GM12878 (cell line): ENCODE measurements at regions not wholly inside any gene's neighbourhood (a gene's known extent, or its start where the extent isn't known, plus 50 kb on each side); places are given as distances from the start of the nearest gene placed in this dataset.

Source experiments
- ATAC-seq: fragments of 200-7000 bp; cut with Tn5 transposase; 3 replicates; pipeline ENCODE4 v1.9.1; 2020; ENCODE audit warnings: mild to moderate bottlenecking, moderate library complexity
- BruUV-seq: library from RNA; stranded (reverse); fragments of 400-500 nt; replicated peaks from 2 replicates; lab custom pipeline; 2021; lab: Mats Ljungman, UMichigan
- CTCF ChIA-PET: fragments of 300-600 bp; sonication (Branson Sonifier 250); formaldehyde crosslinking; extraction: SDS; loops from one replicate; lab custom pipeline; 2021; ENCODE audit warnings: inconsistent platforms; lab: Yijun Ruan, JAX
- POLR2A ChIA-PET: fragments of 350-600 bp; formaldehyde crosslinking; extraction: SDS; loops from one replicate; lab custom pipeline; 2021; ENCODE audit warnings: inconsistent platforms; lab: Charles Lee
- RAD21 ChIA-PET: fragments of 300-600 bp; sonication (Branson Sonifier 250); formaldehyde crosslinking; loops from one replicate; lab custom pipeline; 2023; ENCODE audit warnings: antibody characterized with exemption; ENCODE audit not compliant: unreplicated experiment; lab: Charles Lee
- SMC1A ChIA-PET: fragments of 300-600 bp; sonication (Branson Sonifier 250); formaldehyde crosslinking; loops from one replicate; lab custom pipeline; 2023; ENCODE audit not compliant: unreplicated experiment, uncharacterized antibody; lab: Charles Lee
- DNase-seq: peaks from one replicate; pipeline ENCODE4 v3.0.0-alpha.2; 2011; ENCODE audit warnings: low read depth, low spot score
- FAIRE-seq: peaks from 3 replicates; lab custom pipeline; 2011; peaks lifted over from hg19 to GRCh38; lab: Jason Lieb, UNC
- H2AFZ ChIP-seq: 2 replicates; pipeline ENCODE4 v1.6.0; 2011; ENCODE audit warnings: low read depth, low read length, control low read depth; ENCODE audit not compliant: control insufficient read depth
- H3K27ac ChIP-seq: 2 replicates; pipeline ENCODE4 v1.5.1; 2011; ENCODE audit warnings: control low read depth; ENCODE audit not compliant: control insufficient read depth, insufficient read depth
- H3K27me3 ChIP-seq, 2 experiments: replicated peaks in 1 of 2; 2 replicates each; pipeline versions ENCODE4 v1.6.0 to v1.6.1; 2011; ENCODE audit warnings: low read length in 1 of 2; ENCODE audit not compliant: control insufficient read depth in 2 of 2, insufficient read depth in 2 of 2
- H3K36me3 ChIP-seq, 2 experiments: 2 replicates each; pipeline ENCODE4 v1.5.1; 2011; ENCODE audit warnings: low read length in 1 of 2; ENCODE audit not compliant: control insufficient read depth in 2 of 2, insufficient read depth in 2 of 2
- H3K4me1 ChIP-seq: 2 replicates; pipeline ENCODE4 v1.6.1; 2011; ENCODE audit warnings: mild to moderate bottlenecking, low read length, moderate library complexity, mixed read lengths; ENCODE audit not compliant: control insufficient read depth, insufficient read depth
- H3K4me2 ChIP-seq: 2 replicates; pipeline ENCODE4 v1.6.0; 2011; ENCODE audit warnings: control low read depth; ENCODE audit not compliant: control insufficient read depth, insufficient read depth
- H3K4me3 ChIP-seq: fragments of 200-600 bp; sonication (generic); 2 replicates; pipeline ENCODE4 v1.5.1; 2016
- H3K79me2 ChIP-seq: 2 replicates; pipeline ENCODE4 v1.6.0; 2011; ENCODE audit warnings: low read length; ENCODE audit not compliant: control insufficient read depth, insufficient read depth
- H3K9ac ChIP-seq: 2 replicates; pipeline ENCODE4 v1.8.0; 2011; ENCODE audit warnings: low read length, control low read depth, mixed read lengths; ENCODE audit not compliant: control insufficient read depth, insufficient read depth
- H3K9me3 ChIP-seq: replicated peaks from 3 replicates; pipeline ENCODE4 v1.5.1; 2011; ENCODE audit warnings: mild to moderate bottlenecking, low read length; ENCODE audit not compliant: control insufficient read depth, insufficient read depth
- H4K20me1 ChIP-seq: 2 replicates; pipeline ENCODE4 v1.6.0; 2011; ENCODE audit not compliant: control insufficient read depth, insufficient read depth
- CBX5 ChIP-seq: sonication (generic); IDR thresholded peaks from 2 replicates; pipeline ENCODE4 v1.6.1; 2016; ENCODE audit warnings: low read depth, moderate library complexity, mild to moderate bottlenecking, inconsistent platforms
- FOXM1 ChIP-seq: IDR thresholded peaks from 2 replicates; pipeline ENCODE4 v1.6.1; 2012; ENCODE audit warnings: low read depth, mild to moderate bottlenecking, inconsistent platforms, low read length, moderate library complexity
- LARP7 ChIP-seq: fragments of 450-650 bp; IDR thresholded peaks from 2 replicates; pipeline ENCODE4 v1.6.1; 2017; ENCODE audit warnings: mild to moderate bottlenecking
- MYC ChIP-seq: IDR thresholded peaks from 2 replicates; pipeline ENCODE4 v1.6.1; 2011; ENCODE audit warnings: mild to moderate bottlenecking, low read length, moderate library complexity, inconsistent platforms; ENCODE audit not compliant: insufficient read depth, insufficient replicate concordance, insufficient read length, severe bottlenecking
- NBN ChIP-seq: fragments of 450-650 bp; IDR thresholded peaks from 2 replicates; pipeline ENCODE4 v1.6.1; 2016
- NR2F1 ChIP-seq: fragments of 450-650 bp; conservative IDR thresholded peaks from 2 replicates; pipeline ENCODE4 v1.6.1; 2017; ENCODE audit warnings: mild to moderate bottlenecking
- NRF1 ChIP-seq: conservative IDR thresholded peaks from 2 replicates; pipeline ENCODE4 v1.6.1; 2011; ENCODE audit warnings: mild to moderate bottlenecking, low read depth, low read length, improper control_type of control experiment
- SUZ12 ChIP-seq: fragments of 200-600 bp; sonication (generic); IDR thresholded peaks from one replicate; pipeline ENCODE4 v1.6.1; 2018; ENCODE audit warnings: antibody characterized with exemption, mild to moderate bottlenecking; ENCODE audit not compliant: unreplicated experiment
- TCF12 ChIP-seq: IDR thresholded peaks from 2 replicates; pipeline ENCODE4 v1.6.1; 2011; ENCODE audit warnings: low read depth, mild to moderate bottlenecking, low read length
- WGBS: methylation state at CpG from one replicate; pipeline ENCODE4 v1.1.6; 2016; ENCODE audit warnings: low lambda C conversion rate; ENCODE audit not compliant: insufficient replicate concordance, insufficient coverage; ENCODE audit errors: missing lambda C conversion rate; 5-methylcytosine and 5-hydroxymethylcytosine counted together
- in situ Hi-C: fragments of 300-500 bp; cut with MboI; formaldehyde crosslinking; loops from 9 replicates; pipeline ENCODE4 v1.14.3; 2018; ENCODE audit warnings: mixed read lengths
- intact Hi-C: fragments of 100-400 bp; cut with micrococcal nuclease; formaldehyde crosslinking; loops from one replicate; pipeline ENCODE4 v1.14.2; 2022; ENCODE audit not compliant: unreplicated experiment
- TF ChIP-seq, protein P1 (sequence below): fragments of 150-350 bp; IDR thresholded peaks from 2 replicates; pipeline ENCODE4 v1.6.1; 2016; ENCODE audit warnings: low read depth, low read length
- TF ChIP-seq, protein P2 (sequence below): IDR thresholded peaks from 2 replicates; pipeline ENCODE4 v1.6.1; 2012; ENCODE audit warnings: improper control_type of control experiment, low read depth, low read length; ENCODE audit not compliant: insufficient replicate concordance
- TF ChIP-seq, protein P3 (sequence below): fragments of 450-650 bp; IDR thresholded peaks from 2 replicates; pipeline ENCODE4 v1.6.1; 2017; ENCODE audit warnings: borderline replicate concordance

DNA sequence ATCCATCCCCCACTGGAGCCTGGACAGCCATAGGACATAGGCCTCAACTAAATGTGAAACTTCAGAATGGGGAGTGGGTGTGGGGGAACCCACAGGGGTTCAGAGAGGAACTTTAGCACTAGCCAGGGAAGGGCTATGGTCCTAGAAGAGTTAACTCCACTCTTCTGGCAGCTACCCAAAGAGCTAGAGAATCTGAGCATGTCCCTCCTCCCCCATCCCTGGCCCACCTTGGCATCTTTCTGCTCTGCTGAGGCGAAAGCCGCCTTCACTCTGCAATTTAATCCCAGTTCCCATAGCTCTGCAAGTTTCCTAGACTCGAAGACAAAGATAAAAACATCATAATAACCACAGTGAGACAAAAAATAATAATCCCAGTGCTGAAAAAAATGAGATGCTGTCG, 214.7 kb upstream of the RTL1 start:
- TF ChIP-seq NBN (no peak), SUZ12 (no peak), MYC (no peak), FOXM1 (no peak), TCF12 (no peak), LARP7 (no peak), NRF1 (no peak), CBX5 (no peak), NR2F1 (no peak)
- TF ChIP-seq, protein P1, sequence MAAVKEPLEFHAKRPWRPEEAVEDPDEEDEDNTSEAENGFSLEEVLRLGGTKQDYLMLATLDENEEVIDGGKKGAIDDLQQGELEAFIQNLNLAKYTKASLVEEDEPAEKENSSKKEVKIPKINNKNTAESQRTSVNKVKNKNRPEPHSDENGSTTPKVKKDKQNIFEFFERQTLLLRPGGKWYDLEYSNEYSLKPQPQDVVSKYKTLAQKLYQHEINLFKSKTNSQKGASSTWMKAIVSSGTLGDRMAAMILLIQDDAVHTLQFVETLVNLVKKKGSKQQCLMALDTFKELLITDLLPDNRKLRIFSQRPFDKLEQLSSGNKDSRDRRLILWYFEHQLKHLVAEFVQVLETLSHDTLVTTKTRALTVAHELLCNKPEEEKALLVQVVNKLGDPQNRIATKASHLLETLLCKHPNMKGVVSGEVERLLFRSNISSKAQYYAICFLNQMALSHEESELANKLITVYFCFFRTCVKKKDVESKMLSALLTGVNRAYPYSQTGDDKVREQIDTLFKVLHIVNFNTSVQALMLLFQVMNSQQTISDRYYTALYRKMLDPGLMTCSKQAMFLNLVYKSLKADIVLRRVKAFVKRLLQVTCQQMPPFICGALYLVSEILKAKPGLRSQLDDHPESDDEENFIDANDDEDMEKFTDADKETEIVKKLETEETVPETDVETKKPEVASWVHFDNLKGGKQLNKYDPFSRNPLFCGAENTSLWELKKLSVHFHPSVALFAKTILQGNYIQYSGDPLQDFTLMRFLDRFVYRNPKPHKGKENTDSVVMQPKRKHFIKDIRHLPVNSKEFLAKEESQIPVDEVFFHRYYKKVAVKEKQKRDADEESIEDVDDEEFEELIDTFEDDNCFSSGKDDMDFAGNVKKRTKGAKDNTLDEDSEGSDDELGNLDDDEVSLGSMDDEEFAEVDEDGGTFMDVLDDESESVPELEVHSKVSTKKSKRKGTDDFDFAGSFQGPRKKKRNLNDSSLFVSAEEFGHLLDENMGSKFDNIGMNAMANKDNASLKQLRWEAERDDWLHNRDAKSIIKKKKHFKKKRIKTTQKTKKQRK = no peak
- TF ChIP-seq, protein P2, sequence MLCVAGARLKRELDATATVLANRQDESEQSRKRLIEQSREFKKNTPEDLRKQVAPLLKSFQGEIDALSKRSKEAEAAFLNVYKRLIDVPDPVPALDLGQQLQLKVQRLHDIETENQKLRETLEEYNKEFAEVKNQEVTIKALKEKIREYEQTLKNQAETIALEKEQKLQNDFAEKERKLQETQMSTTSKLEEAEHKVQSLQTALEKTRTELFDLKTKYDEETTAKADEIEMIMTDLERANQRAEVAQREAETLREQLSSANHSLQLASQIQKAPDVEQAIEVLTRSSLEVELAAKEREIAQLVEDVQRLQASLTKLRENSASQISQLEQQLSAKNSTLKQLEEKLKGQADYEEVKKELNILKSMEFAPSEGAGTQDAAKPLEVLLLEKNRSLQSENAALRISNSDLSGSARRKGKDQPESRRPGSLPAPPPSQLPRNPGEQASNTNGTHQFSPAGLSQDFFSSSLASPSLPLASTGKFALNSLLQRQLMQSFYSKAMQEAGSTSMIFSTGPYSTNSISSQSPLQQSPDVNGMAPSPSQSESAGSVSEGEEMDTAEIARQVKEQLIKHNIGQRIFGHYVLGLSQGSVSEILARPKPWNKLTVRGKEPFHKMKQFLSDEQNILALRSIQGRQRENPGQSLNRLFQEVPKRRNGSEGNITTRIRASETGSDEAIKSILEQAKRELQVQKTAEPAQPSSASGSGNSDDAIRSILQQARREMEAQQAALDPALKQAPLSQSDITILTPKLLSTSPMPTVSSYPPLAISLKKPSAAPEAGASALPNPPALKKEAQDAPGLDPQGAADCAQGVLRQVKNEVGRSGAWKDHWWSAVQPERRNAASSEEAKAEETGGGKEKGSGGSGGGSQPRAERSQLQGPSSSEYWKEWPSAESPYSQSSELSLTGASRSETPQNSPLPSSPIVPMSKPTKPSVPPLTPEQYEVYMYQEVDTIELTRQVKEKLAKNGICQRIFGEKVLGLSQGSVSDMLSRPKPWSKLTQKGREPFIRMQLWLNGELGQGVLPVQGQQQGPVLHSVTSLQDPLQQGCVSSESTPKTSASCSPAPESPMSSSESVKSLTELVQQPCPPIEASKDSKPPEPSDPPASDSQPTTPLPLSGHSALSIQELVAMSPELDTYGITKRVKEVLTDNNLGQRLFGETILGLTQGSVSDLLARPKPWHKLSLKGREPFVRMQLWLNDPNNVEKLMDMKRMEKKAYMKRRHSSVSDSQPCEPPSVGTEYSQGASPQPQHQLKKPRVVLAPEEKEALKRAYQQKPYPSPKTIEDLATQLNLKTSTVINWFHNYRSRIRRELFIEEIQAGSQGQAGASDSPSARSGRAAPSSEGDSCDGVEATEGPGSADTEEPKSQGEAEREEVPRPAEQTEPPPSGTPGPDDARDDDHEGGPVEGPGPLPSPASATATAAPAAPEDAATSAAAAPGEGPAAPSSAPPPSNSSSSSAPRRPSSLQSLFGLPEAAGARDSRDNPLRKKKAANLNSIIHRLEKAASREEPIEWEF = no peak
- TF ChIP-seq, protein P3, sequence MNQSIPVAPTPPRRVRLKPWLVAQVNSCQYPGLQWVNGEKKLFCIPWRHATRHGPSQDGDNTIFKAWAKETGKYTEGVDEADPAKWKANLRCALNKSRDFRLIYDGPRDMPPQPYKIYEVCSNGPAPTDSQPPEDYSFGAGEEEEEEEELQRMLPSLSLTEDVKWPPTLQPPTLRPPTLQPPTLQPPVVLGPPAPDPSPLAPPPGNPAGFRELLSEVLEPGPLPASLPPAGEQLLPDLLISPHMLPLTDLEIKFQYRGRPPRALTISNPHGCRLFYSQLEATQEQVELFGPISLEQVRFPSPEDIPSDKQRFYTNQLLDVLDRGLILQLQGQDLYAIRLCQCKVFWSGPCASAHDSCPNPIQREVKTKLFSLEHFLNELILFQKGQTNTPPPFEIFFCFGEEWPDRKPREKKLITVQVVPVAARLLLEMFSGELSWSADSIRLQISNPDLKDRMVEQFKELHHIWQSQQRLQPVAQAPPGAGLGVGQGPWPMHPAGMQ = no peak
- Histone ChIP-seq H2AFZ (no peak overlapping the region), H3K4me2 (no peak overlapping the region), H4K20me1 (no peaks in the 10 kb centered on the region), H3K79me2 (no peaks in the 10 kb centered on the region), H3K4me1 (no peaks in the 10 kb centered on the region), H3K9me3 (no peaks in the 10 kb centered on the region; the same call in 2 of the 3 replicates), H3K27me3 (no peaks in the 10 kb centered on the region), H3K27ac (no peak overlapping the region), H3K9ac (no peak overlapping the region), H3K36me3 (no peaks in the 10 kb centered on the region), H3K4me3 (no peak overlapping the region)
- 44% methylated on average over 4 of the region's 4 CpGs for WGBS
- RAD21 ChIA-PET = no interaction called here
- POLR2A ChIA-PET = no interaction called here
- in situ Hi-C loops (no loop called here), intact Hi-C loops (no loop called here)
- ATAC-seq (no peak), FAIRE-seq (no peak), DNase-seq (no peak)
- BruUV-seq = no TSS peak
- SMC1A ChIA-PET = no interaction called here
- CTCF ChIA-PET = no interaction called here
